ENCODE measurements at regions not wholly inside any gene's neighbourhood (a gene's known extent, or its start where the extent isn't known, plus 50 kb on each side); places are given as distances from the start of the nearest gene placed in this dataset.
A peak's percentile ranks its signal among the peaks of the same experiment; 100 is the strongest.
"Not testable (repeated sequence)": the region's sequence is repeated elsewhere in the genome, so short reads cannot be mapped to it uniquely, and the experiment has no call there.

DNA sequence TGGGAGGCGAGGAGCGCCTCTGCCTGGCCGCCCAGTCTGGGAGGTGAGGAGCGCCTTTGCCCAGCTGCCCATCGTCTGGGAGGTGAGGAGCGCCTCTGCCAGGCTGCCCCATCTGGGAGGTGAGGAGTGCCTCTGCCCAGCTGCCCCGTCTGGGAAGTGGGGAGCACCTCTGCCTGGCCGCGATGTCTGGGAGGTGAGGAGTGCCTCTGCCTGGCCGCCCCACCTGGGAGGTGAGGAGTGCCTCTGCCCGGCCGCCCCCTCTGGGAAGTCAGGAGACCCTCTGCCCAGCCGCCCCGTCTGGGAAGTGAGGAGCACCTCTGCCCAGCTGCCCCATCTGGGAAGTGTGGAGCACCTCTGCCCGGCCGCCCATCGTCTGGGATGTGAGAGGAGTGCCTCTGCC is 229.0 kb upstream of the POTED start:
- H3K27me3 Mint-ChIP-seq = not testable (repeated sequence)

DNA sequence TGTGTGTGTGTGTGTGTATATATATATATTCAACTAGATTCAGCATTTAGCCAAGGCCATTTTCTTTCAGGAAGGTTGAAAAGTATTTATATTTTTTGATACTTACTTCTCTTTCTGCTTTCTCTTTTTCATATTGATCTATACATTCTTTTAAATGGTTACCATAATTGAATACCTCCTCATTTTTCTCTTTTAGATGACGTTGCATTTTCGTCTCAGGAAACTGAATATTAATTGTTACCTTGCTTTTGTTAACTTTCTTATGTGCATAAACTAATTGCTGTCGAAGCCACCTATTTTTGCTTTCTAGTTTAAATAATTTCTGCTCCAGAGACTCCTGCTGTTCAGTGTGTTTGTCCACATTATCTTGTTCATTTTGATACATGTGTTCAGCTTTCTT is 225.4 kb upstream of the POTED start:
- not testable (repeated sequence) for H3K4me1 Mint-ChIP-seq; H3K4me3 Mint-ChIP-seq; H3K27ac Mint-ChIP-seq (ENCODE audit: low read depth); H3K36me3 Mint-ChIP-seq (ENCODE audit: insufficient read depth); H3K27me3 Mint-ChIP-seq; H3K9me3 Mint-ChIP-seq; DNase-seq (ENCODE audit: low spot score in 2 of 2); ATAC-seq (replicated peaks; ENCODE audit: extremely low read depth, poor library complexity, severe bottlenecking)

More for the DNA sequence above, 229.0 kb upstream of the POTED start:
- ATAC-seq (replicated peaks; ENCODE audit: extremely low read depth, poor library complexity, severe bottlenecking); H3K4me3 Mint-ChIP-seq; H3K4me1 Mint-ChIP-seq; H3K27ac Mint-ChIP-seq (ENCODE audit: low read depth); DNase-seq (ENCODE audit: low spot score in 2 of 2); H3K9me3 Mint-ChIP-seq; H3K36me3 Mint-ChIP-seq (ENCODE audit: insufficient read depth): not testable (repeated sequence)

DNA sequence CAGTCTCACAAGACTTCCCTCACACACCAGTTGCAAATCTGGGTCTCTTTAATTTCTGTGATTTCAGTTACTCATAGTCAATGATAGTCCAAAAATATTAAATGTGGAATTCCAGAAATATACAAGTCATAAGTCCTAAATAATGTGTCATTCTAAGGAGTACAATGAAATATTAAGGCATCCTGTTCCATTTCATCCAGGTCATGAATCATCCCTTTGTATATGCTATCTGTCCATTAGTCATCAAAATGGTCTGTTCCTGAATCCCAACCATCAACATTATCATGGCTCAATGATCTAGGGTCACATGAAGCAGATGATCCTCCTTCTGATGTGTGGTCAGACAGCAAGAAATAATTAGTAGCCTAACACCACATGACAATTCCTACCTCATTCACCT is 200.4 kb upstream of the POTED start:
- not testable (repeated sequence) for H3K4me1 Mint-ChIP-seq; H3K9me3 Mint-ChIP-seq; H3K4me3 Mint-ChIP-seq; H3K27ac Mint-ChIP-seq (ENCODE audit: low read depth); H3K36me3 Mint-ChIP-seq (ENCODE audit: insufficient read depth); DNase-seq (ENCODE audit: low spot score in 2 of 2); ATAC-seq (replicated peaks; ENCODE audit: extremely low read depth, poor library complexity, severe bottlenecking); H3K27me3 Mint-ChIP-seq

DNA sequence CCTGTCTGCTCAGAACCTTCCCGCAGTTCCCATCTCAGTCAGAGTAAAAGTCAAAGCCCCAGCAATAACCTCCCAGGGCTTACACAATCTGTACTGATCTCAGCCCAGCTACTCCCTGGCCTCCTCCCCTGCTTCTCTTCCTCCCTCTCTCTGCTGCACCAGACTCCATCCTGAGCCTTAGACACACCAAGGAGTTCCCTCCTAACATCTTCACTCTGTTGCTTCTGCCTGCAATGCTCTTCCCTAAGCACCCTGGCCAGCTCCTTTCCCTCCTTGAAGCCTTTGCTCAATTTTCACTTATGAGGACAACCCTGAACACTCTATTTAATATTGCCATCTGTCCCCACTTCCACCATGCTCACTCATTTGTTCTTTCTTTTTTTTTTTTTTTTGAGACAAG is 173.7 kb upstream of the POTED start:
- H3K27ac Mint-ChIP-seq (ENCODE audit: low read depth); DNase-seq (ENCODE audit: low spot score in 2 of 2); H3K36me3 Mint-ChIP-seq (ENCODE audit: insufficient read depth); H3K27me3 Mint-ChIP-seq; H3K4me3 Mint-ChIP-seq; H3K4me1 Mint-ChIP-seq; ATAC-seq (replicated peaks; ENCODE audit: extremely low read depth, poor library complexity, severe bottlenecking): not testable (repeated sequence)
- H3K9me3 Mint-ChIP-seq = peaks cover 10% of the 10 kb centered on the region

DNA sequence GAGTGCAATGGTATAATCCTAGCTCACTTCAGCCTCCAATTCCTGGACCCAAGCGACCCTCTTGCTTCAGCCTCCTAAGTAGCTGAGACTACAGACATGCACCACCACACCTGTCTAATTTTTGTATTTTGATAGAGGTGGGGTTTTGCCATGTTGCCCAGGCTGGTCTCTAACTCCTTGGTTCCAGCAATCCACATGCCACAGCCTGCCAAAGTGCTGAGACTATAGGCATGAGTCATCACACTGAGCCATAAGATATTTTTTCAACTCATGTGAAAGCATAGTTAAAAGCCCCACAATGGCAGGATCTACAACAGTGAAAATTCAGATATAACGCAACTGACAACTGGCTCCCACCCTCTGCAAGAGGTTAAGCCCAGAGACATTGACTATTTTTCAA is 161.8 kb upstream of the POTED start:
- H3K36me3 Mint-ChIP-seq (ENCODE audit: insufficient read depth); DNase-seq (ENCODE audit: low spot score in 2 of 2); ATAC-seq (replicated peaks; ENCODE audit: extremely low read depth, poor library complexity, severe bottlenecking); H3K4me1 Mint-ChIP-seq; H3K9me3 Mint-ChIP-seq; H3K27me3 Mint-ChIP-seq; H3K27ac Mint-ChIP-seq (ENCODE audit: low read depth); H3K4me3 Mint-ChIP-seq: not testable (repeated sequence)

DNA sequence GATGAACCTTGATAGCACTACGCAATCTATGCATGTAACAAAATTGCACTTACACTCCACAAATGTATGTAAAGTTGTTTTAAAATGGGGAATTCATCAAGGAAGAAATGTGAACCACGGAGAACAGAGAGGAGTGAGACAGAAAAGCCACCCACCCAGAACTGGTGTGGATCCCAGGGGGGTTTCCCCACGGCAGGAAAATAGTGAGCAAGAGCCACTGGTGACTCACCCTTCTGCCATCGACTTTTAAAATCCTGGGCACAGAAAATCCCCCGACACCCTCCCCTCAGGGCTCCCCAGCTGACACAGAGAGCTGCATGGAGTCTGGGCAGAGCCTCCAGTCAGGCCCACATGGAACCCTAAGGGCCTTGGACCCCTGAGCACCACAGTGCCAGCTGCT is 146.0 kb upstream of the POTED start:
- ATAC-seq (replicated peaks; ENCODE audit: extremely low read depth, poor library complexity, severe bottlenecking) = peak; percentile 19
- H3K36me3 Mint-ChIP-seq (ENCODE audit: insufficient read depth); H3K4me1 Mint-ChIP-seq; DNase-seq (ENCODE audit: low spot score in 2 of 2); H3K9me3 Mint-ChIP-seq; H3K27ac Mint-ChIP-seq (ENCODE audit: low read depth); H3K27me3 Mint-ChIP-seq; H3K4me3 Mint-ChIP-seq: not testable (repeated sequence)

Measured in central memory CD8-positive, alpha-beta T cell (primary cell).